EL (cell line): ENCODE measurements at regions not wholly inside any gene's neighbourhood (a gene's known extent, or its start where the extent isn't known, plus 50 kb on each side); places are given as distances from the start of the nearest gene placed in this dataset.

ENCODE experiments used
- DNase-seq: peaks from one replicate; pipeline ENCODE4 v3.0.0-alpha.2; 2016

- no peak for DNase-seq
These were observed 280.9 kb upstream of the EEF2KMT start for GRCh38 chr16:5378531-5378930.

- DNase-seq, result no peak
These were observed 279.8 kb upstream of the EEF2KMT start for GRCh38 chr16:5377280-5377898.

DNA sequence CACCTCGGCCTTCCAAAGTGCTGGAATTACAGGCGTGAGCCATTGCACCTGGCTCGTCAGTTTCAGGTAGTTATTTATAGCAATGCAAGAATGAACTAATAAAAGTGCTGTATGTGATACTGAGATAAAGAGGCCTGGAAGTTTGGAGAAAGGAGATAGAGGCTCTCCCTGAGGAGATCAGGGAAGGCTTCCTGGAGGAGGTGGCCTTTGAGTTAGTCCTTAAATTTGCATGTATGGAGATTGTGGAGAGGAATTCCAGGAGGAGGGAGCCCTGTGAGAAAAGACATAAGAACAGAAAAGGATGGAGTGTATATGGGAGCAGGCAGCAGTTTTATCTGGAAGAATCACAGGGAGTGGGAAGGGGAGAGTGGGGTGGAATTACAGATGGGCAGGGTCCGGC, 276.6 kb upstream of the EEF2KMT start:
- no peak for DNase-seq

DNA sequence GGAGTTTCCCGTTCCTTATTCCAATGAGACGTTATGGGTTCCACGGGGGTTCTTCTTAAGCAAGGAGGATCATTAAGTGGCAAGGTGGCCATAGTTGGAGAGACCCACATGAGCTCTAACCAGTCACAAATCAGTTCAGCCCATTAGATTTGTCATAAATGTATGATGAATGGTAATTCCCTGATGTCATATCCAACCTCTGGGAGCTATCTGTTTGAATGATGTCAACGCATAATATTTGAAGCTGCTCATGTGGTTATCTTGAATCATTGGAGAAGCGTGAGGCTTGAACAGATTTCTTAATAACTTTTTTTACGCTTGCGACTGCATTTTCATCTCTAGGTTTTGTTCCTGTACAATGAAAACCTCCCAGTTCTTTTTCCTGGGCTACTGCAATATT, 270.4 kb upstream of the EEF2KMT start:
- no peak for DNase-seq

- no peak for DNase-seq
These were observed 268.5 kb upstream of the EEF2KMT start for GRCh38 chr16:5366126-5366525.

GRCh38 chr16:5364186-5364585, 266.6 kb upstream of the EEF2KMT start:
- no peak for DNase-seq

DNA sequence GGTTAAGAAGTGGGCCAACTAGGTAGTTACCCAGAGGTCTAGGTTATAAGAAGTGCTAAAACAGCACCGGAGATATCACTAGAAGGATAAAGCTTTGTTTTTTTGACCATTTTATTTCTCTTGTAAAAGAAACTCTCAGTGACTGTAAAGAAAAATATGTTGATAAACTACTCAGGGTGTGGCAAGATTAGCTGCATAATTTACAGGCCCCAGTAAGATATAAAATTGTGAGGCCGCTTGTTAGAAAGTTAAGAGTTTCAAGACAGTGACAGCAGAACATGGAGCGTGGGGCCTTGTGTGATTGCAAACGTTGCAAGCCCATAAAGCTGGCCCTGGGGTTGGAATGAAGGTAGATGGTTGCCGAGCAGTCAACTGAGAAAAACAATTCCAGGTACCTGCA, 263.7 kb upstream of the EEF2KMT start:
- DNase-seq, result no peak

GRCh38 chr16:5354645-5355044, 257.1 kb upstream of the EEF2KMT start:
- DNase-seq, result no peak

DNA sequence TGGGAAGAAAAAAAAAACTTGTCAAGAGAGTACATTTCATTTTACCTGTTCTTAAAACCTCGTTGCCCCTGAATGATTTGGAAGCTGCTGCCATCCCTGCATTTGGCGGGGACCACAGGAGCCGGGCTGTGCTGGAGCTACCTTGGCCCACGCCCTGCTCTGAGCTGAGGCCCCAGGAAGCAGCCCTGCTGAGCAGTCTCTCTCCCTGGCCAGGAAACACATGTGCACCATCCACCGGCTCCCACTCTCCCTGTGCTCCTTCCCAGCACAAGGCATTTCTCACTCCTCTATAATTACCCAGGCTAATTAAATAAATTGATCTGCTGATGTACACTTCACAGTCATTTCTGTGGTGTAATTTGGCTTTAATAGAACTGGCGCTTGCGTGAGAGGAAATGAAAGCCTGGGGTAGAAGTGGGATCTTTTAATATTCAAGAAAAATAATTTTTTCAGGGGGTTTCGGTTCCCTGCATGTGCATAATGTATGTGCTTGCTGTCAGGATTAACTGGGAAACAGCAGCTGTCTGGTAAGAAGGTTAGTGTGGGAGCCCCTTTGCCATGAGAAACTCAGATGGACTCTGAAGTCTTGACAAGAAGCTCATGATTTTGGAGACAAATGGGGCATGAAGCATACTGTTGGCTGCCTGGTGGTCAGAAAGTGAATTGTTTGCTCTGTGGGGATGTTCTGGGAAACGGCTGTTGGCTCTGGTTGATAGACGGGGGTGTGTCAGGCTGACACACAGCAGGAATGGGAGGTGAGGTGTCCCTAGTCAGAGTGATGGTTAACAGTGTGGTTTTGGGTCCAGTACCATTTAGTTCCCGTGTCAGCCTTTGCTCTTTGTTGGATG, 252.3 kb upstream of the EEF2KMT start:
- no peak for DNase-seq

DNA sequence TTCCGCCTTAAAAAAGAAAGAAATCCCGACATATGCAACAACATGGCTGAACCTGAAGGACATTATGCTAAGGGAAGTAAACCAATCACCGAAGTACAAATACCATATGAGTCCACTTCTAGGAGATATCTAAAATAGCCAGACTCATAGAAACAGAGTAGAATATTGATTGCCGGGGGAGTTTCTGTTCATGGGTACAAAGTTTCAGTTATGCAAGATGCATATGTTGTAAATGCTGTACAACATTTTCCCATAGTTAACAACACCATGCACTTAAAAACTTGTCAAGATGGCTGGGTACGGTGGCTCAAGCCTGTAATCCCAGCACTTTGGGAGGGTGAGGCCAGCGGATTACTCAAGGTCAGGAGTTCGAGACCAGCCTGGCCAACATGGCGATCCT, 251.5 kb upstream of the EEF2KMT start:
- DNase-seq, result no peak

GRCh38 chr16:5347561-5347960, 250.0 kb upstream of the EEF2KMT start:
- no peak for DNase-seq

- no peak for DNase-seq
These were observed 239.3 kb upstream of the EEF2KMT start for GRCh38 chr16:5336941-5337340.

DNA sequence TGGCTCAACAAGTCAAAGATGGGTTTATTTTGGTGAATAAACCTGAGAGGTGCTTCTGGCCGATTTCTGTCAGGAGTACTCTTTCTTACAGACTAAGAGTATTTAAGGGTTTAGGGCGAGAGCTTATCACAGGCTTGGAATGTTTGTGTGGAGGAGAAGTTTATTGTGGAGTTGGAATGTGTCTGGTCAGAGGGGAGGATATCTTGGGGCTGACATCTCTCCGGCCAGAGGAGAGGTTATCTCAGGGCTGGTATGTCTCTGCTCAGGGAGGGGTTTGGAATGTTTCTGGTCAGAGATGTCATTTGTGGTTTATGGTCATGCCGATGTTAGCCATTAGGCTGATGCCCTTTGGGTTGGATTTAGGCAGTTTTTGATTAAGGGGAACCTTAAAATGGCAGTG, 236.4 kb upstream of the EEF2KMT start:
- DNase-seq, result no peak

DNA sequence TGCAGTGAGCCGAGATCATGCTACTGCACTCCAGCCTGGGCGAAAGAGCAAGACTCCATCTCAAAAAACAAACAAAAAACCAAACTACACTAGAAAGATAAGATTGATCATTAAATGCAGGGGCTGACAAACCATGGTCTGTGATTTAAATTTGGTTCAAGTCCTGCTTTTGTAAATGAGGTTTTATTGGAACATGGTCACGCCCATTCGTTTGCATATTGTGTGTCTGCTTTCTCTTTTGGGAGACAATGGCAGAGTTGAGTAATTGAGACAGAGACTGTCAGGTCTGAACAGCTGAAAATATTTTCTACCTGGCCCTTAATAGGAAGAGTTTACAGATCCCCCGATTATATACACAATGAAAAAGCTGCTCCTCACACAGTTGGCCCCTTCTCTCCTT, 235.5 kb upstream of the EEF2KMT start:
- DNase-seq, result no peak

DNA sequence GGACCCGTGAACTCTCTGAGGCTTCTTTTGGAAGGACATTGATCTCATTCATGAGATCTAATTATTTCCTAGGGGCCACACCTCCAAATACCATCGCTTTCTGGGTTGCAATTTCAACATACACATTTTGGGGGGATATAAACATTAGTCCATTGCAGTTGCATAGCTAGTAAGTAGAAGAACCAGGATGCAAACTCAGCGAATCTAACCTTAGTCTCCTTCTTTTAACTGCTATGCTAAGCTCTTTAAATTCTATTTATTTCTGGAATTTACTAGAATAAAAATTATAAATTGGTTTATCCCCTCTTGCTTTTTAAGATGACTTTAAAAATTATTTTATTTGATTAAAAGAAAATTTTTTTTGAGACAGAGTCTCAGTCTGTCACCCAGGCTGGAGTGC, 232.5 kb upstream of the EEF2KMT start:
- DNase-seq, result no peak

- no peak for DNase-seq
These were observed 231.0 kb upstream of the EEF2KMT start for GRCh38 chr16:5328546-5328945.

- no peak for DNase-seq
These were observed 228.8 kb upstream of the EEF2KMT start for GRCh38 chr16:5326395-5326794.

DNA sequence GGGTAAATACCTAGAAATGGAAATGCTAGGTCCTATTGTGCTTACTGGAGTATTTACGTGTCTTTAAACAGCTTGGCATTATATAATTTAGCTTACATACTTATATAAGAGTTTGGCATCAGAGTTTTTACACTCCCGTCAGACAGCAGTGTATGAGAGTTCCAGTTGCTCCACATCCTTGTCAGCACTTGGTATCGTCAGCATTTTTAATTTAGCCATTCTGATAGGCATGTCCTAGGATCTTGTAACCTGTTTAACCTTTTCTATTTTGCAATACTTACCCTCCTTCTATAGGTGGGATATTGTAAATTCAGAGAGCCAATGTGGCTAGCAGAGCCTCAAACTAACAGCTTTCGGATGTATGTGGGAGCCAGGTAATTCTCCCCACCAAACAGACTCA, 228.3 kb upstream of the EEF2KMT start:
- DNase-seq, result no peak

DNA sequence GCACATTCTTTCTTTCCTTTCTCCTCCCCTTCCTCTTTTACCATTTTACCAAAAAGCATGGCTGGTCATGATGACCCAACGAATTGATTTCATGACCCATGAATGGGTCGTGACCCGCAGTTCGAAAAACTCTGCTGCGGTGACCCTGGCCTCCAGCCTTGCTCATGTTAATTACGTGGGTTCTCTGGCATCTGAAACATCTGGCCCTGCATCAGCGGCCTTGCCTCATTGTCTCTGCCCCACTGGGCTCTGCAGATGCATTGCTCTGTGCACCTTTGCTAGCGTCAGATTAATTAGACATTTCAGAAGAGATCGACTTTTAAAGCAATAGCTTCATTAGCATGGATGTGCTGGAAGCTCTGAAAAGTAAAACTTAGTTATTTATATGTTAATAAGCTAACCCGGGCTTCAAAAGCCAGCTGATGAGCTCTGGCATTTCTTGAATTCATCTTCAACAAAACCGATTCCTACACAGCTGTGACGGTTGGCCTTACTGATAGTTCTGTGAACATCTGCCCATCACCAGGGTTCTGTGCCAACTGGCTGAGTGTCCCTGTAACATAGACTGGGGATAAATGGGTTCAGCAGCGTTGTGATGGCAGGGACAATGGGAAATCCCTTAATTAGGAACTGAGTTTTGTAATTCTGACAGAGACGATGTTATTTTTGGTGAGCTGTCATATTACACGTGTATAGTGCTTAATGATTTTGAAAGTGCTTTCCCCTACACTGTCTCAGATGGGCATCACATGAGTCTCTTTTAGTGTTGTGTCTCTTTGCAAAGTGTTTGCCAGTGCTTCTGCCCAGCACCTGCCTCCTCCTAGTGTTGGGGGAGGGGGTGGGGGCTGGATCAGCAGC, 225.9 kb upstream of the EEF2KMT start:
- no peak for DNase-seq

GRCh38 chr16:5321930-5322329, 224.3 kb upstream of the EEF2KMT start:
- DNase-seq, result no peak

DNA sequence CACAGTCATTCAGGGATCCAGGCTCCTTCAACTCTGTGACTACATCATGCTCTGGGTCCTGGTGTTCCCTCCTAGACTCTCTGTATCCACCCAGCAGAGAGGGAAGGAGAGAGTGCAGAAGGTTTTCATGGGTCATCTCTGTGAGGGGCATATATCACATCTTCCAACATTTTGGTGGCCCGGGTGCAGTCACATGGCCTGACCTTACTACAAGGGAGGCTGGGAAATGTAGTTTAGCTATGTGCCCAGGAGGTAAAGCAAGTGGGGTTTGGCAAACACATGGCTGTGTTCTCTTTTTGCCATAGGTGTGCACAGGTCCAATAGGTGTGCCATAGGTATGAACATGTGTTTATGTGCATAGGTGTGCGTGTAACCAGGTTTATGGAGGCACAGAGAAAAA, 222.2 kb upstream of the EEF2KMT start:
- no peak for DNase-seq

- no peak for DNase-seq
These were observed 218.3 kb upstream of the EEF2KMT start for GRCh38 chr16:5315914-5316313.

- no peak for DNase-seq
These were observed 216.8 kb upstream of the EEF2KMT start for GRCh38 chr16:5314377-5314776.
